ENCODE measurements at regions not wholly inside any gene's neighbourhood (a gene's known extent, or its start where the extent isn't known, plus 50 kb on each side); places are given as distances from the start of the nearest gene placed in this dataset.
"Not testable (repeated sequence)": the region's sequence is repeated elsewhere in the genome, so short reads cannot be mapped to it uniquely, and the experiment has no call there.

GRCh38 chr1:143778178-143778577 lies 193.6 kb downstream of the FAM72C start:
- POLR2A ChIA-PET; H3K4me1 Mint-ChIP-seq (ENCODE audit: insufficient read depth, unreplicated experiment); H3K4me3 Mint-ChIP-seq (ENCODE audit: unreplicated experiment); H3K27ac Mint-ChIP-seq (ENCODE audit: low read depth, unreplicated experiment); BruUV-seq (replicated peaks); H3K27me3 Mint-ChIP-seq (ENCODE audit: insufficient read depth, unreplicated experiment); H3K36me3 Mint-ChIP-seq (ENCODE audit: insufficient read depth, unreplicated experiment); DNase-seq (ENCODE audit: unreplicated experiment); CTCF ChIA-PET; intact Hi-C loops (cut with micrococcal nuclease); H3K9me3 Mint-ChIP-seq (ENCODE audit: unreplicated experiment): not testable (repeated sequence)

GRCh38 chr1:143764831-143765230 lies 207.0 kb downstream of the FAM72C start:
- H3K4me3 Mint-ChIP-seq (ENCODE audit: unreplicated experiment); POLR2A ChIA-PET; H3K27me3 Mint-ChIP-seq (ENCODE audit: insufficient read depth, unreplicated experiment): not testable (repeated sequence)

GRCh38 chr1:143760366-143760765 lies 211.4 kb downstream of the FAM72C start:
- H3K9me3 Mint-ChIP-seq (ENCODE audit: unreplicated experiment); POLR2A ChIA-PET; CTCF ChIA-PET; H3K4me3 Mint-ChIP-seq (ENCODE audit: unreplicated experiment); BruUV-seq (replicated peaks); H3K36me3 Mint-ChIP-seq (ENCODE audit: insufficient read depth, unreplicated experiment); intact Hi-C loops (cut with micrococcal nuclease); H3K27me3 Mint-ChIP-seq (ENCODE audit: insufficient read depth, unreplicated experiment); H3K27ac Mint-ChIP-seq (ENCODE audit: low read depth, unreplicated experiment): not testable (repeated sequence)
- H3K4me1 Mint-ChIP-seq (ENCODE audit: insufficient read depth, unreplicated experiment), result peaks cover 11% of the 10 kb centered on the region
- DNase-seq (ENCODE audit: unreplicated experiment), result peak; percentile 6

More at GRCh38 chr1:143764831-143765230, 207.0 kb downstream of the FAM72C start:
- DNase-seq (ENCODE audit: unreplicated experiment); intact Hi-C loops (cut with micrococcal nuclease); H3K36me3 Mint-ChIP-seq (ENCODE audit: insufficient read depth, unreplicated experiment); CTCF ChIA-PET; H3K4me1 Mint-ChIP-seq (ENCODE audit: insufficient read depth, unreplicated experiment); H3K9me3 Mint-ChIP-seq (ENCODE audit: unreplicated experiment); H3K27ac Mint-ChIP-seq (ENCODE audit: low read depth, unreplicated experiment); BruUV-seq (replicated peaks): not testable (repeated sequence)

- H3K9me3 Mint-ChIP-seq (ENCODE audit: unreplicated experiment); intact Hi-C loops (cut with micrococcal nuclease); H3K27me3 Mint-ChIP-seq (ENCODE audit: insufficient read depth, unreplicated experiment); CTCF ChIA-PET; POLR2A ChIA-PET; H3K4me3 Mint-ChIP-seq (ENCODE audit: unreplicated experiment); H3K36me3 Mint-ChIP-seq (ENCODE audit: insufficient read depth, unreplicated experiment); BruUV-seq (replicated peaks): not testable (repeated sequence)
- peaks cover 11% of the 10 kb centered on the region for H3K4me1 Mint-ChIP-seq (ENCODE audit: insufficient read depth, unreplicated experiment)
- H3K27ac Mint-ChIP-seq (ENCODE audit: low read depth, unreplicated experiment), result peak overlapping the region; percentile 74
- peak; percentile 25 for DNase-seq (ENCODE audit: unreplicated experiment)
These were observed 215.8 kb downstream of the FAM72C start for GRCh38 chr1:143755961-143756360.

- TF ChIP-seq CTCF (IDR thresholded peaks at IDR 0.05; ENCODE audit: unreplicated experiment), result no peak
- Mint-ChIP-seq H3K27ac (ENCODE audit: low read depth, unreplicated experiment) (no peak overlapping the region), H3K4me3 (ENCODE audit: unreplicated experiment) (no peak overlapping the region), H3K36me3 (ENCODE audit: insufficient read depth, unreplicated experiment) (no peaks in the 10 kb centered on the region), H3K4me1 (ENCODE audit: insufficient read depth, unreplicated experiment) (no peaks in the 10 kb centered on the region), H3K27me3 (ENCODE audit: insufficient read depth, unreplicated experiment) (no peaks in the 10 kb centered on the region), H3K9me3 (ENCODE audit: unreplicated experiment) (peaks cover 8% of the 10 kb centered on the region)
- POLR2A ChIA-PET, result no interaction called here
- no peak for DNase-seq (ENCODE audit: unreplicated experiment)
- intact Hi-C loops (cut with micrococcal nuclease), result no loop called here
- CTCF ChIA-PET, result interaction anchor here (0.5 to 0.6 kb wide), 2 partner anchors 25 to 39 kb away, joined by 3 to 4 read pairs; no protein-coding TSS in a partner anchor
- no TSS peak for BruUV-seq (replicated peaks)
These were observed 222.9 kb downstream of the FAM72C start for GRCh38 chr1:143748906-143749305.

- POLR2A ChIA-PET, result no interaction called here
- Mint-ChIP-seq H3K4me1 (ENCODE audit: insufficient read depth, unreplicated experiment) (peaks cover 18% of the 10 kb centered on the region), H3K27me3 (ENCODE audit: insufficient read depth, unreplicated experiment) (no peaks in the 10 kb centered on the region), H3K27ac (ENCODE audit: low read depth, unreplicated experiment) (peak overlapping the region; percentile 49), H3K4me3 (ENCODE audit: unreplicated experiment) (peak overlapping the region; percentile 85), H3K36me3 (ENCODE audit: insufficient read depth, unreplicated experiment) (peaks cover 8% of the 10 kb centered on the region), H3K9me3 (ENCODE audit: unreplicated experiment) (no peaks in the 10 kb centered on the region)
- DNase-seq (ENCODE audit: unreplicated experiment), result peak; percentile 9
- CTCF ChIA-PET, result interaction anchor here (0.7 to 1.5 kb wide), 3 partner anchors 9 to 27 kb away, joined by 3 to 6 read pairs (median 3); no protein-coding TSS in a partner anchor
- intact Hi-C loops (cut with micrococcal nuclease), result no loop called here
- no TSS peak for BruUV-seq (replicated peaks)
- TF ChIP-seq CTCF (IDR thresholded peaks at IDR 0.05; ENCODE audit: unreplicated experiment), result no peak
These were observed 235.2 kb downstream of the FAM72C start for GRCh38 chr1:143736562-143736961.
